Fibroblast of the aortic adventitia (primary cell): ENCODE measurements at regions not wholly inside any gene's neighbourhood (a gene's known extent, or its start where the extent isn't known, plus 50 kb on each side); places are given as distances from the start of the nearest gene placed in this dataset.
A peak's percentile ranks its signal among the peaks of the same experiment; 100 is the strongest.

Experiments used
- DNase-seq: peaks from one replicate; pipeline ENCODE4 v3.0.0-alpha.2; 2010; ENCODE audit warnings: low read depth
- H3K4me3 ChIP-seq: 2 replicates; pipeline ENCODE4 v1.5.1; 2011; ENCODE audit warnings: low read depth, mild to moderate bottlenecking, control low read depth, low read length, moderate library complexity
- TF ChIP-seq, protein P1 (sequence below): IDR thresholded peaks from 2 replicates; pipeline ENCODE4 v1.5.1; 2011; ENCODE audit warnings: mild to moderate bottlenecking, low read length, control low read depth, inconsistent platforms; ENCODE audit not compliant: insufficient read depth

GRCh38 chr16:76819226-76819916, 371.6 kb upstream of the MON1B start:
- no peak for DNase-seq
- TF ChIP-seq, protein P1, sequence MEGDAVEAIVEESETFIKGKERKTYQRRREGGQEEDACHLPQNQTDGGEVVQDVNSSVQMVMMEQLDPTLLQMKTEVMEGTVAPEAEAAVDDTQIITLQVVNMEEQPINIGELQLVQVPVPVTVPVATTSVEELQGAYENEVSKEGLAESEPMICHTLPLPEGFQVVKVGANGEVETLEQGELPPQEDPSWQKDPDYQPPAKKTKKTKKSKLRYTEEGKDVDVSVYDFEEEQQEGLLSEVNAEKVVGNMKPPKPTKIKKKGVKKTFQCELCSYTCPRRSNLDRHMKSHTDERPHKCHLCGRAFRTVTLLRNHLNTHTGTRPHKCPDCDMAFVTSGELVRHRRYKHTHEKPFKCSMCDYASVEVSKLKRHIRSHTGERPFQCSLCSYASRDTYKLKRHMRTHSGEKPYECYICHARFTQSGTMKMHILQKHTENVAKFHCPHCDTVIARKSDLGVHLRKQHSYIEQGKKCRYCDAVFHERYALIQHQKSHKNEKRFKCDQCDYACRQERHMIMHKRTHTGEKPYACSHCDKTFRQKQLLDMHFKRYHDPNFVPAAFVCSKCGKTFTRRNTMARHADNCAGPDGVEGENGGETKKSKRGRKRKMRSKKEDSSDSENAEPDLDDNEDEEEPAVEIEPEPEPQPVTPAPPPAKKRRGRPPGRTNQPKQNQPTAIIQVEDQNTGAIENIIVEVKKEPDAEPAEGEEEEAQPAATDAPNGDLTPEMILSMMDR, result no peak
- H3K4me3 ChIP-seq, result no peak overlapping the region

DNA sequence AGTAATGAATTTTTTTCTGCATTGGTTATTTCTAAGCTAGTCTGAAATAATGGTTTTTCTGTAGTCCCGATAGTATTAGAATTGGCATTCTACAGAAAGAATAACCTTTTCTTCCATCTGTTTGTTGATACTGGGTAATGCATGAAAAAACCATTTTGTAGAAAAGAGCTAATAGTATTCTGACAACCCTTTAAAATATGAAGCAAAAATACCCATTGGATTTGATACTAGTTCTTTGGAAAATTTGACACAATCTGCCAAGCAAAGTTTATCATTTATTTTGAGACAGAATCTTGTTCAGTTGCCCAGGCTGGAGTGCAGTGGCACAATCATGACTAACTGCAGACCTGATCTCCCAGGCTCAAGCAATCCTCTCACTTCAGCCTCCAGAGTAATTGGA, 366.8 kb upstream of the MON1B start:
- no peak for DNase-seq
- TF ChIP-seq, protein P1, result no peak
- H3K4me3 ChIP-seq, result no peak overlapping the region

DNA sequence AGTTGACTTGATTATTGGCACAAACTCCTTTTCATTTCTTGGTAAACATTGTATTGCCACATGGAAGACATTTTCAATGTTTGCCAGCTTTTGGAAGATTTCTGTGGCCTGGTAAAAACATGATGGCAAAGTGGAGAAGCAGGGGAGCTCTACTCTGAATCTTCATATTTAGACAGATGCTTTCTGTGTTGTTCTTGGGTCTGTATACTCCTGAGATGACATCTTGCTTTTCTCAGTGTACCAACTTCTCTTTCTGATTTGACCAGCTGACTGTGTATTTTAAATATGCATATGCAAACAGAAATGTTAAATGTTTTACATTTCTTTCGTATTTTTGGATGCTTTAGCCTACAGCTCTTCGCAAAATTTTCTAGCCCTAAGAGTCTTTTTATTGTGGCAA, 366.2 kb upstream of the MON1B start:
- TF ChIP-seq, protein P1, result no peak
- DNase-seq, result no peak
- no peak overlapping the region for H3K4me3 ChIP-seq

DNA sequence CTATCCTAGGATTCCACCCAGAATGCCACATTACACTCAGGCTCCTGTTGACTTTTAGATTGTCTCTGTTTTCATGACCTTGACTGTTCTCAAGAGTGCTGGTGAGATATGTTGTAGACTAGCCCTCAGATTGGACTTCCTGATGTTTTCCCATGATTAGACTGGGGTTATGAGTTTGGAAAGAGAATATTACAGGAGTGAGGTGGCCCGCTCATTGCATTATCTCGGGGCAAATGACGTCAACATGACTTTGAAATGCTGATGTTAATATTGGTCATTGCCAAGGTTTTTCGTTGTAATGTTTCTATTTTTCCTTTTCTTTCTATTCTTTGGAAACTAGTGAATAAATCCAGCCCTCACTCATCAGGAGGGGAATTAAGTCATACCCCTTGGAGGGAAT, 355.7 kb upstream of the MON1B start:
- H3K4me3 ChIP-seq, result no peak overlapping the region
- DNase-seq, result peak; percentile 12
- TF ChIP-seq, protein P1, result no peak

DNA sequence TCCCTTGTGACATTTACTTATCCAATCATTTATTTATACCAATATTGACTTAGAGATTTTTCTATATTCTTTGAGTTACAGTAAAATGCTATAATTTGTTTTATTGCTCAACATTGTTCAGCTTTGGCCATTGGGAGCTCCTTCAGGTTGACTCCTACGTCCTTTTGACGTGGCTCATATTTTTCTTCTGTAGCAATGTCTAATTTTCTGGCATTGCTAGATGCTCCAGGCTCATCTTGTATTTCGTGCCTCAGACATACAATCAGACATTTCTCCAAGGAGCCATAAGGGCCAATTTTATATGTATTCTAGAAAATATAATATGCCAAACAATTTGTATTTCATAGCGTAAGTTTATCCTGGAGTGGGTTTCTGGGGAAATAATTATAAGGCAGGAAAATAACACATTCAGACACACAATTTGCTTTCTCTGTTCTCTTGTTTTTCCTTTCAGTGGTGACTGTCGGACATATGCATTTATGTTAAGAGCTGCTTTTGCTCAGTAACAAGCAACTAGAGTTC, 355.1 kb upstream of the MON1B start:
- no peak for DNase-seq
- no peak overlapping the region for H3K4me3 ChIP-seq
- TF ChIP-seq, protein P1, result no peak

DNA sequence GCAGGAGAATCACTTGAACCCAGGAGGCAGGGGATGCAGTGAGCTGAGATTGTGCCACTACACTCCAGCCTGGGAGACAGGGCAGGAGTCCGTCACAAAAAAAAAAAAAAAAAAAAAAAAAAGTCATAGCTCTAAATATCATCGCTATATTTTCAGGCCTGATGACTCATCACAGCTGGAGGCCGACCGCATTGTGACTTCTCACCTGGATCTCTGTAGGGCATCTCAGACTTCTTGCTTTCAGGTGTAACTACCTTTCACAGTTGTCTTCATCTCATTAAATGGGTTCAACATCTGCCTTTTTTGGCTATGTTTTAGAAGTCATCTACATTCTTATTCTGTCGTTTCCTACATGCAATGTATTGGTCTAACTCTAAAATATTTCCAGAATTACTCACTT, 353.1 kb upstream of the MON1B start:
- no peak overlapping the region for H3K4me3 ChIP-seq
- no peak for DNase-seq
- TF ChIP-seq, protein P1, result no peak

DNA sequence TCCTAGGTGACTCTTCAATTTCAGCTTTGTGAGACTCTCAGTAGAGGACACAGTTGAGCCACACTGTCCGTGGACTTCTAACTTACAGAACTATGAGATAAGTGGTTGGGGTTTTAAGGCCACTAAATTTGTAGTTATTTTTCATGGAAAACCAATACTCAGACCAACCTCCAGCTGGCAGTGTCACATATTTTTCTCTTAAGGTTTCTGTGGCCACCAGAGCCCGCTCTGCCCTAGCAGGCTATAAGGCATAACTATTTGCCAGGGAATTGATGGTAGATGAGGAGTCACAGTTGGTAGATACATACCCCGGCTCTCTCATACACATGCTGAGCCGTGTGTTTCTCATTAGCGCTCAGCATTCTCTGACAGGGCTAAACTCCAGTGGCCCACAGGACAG, 336.8 kb upstream of the MON1B start:
- peak; percentile 22 for DNase-seq
- H3K4me3 ChIP-seq, result no peak overlapping the region
- TF ChIP-seq, protein P1, result peak; percentile 53
